GM13976 (cell line): ENCODE measurements at regions not wholly inside any gene's neighbourhood (a gene's known extent, or its start where the extent isn't known, plus 50 kb on each side); places are given as distances from the start of the nearest gene placed in this dataset.

Source experiments
- DNase-seq: peaks from one replicate; pipeline ENCODE4 v3.0.0; 2012; ENCODE audit warnings: low spot score
- CTCF ChIP-seq: IDR thresholded peaks from 2 replicates; pipeline ENCODE4 v1.5.1; 2012; ENCODE audit warnings: borderline replicate concordance, mild to moderate bottlenecking; ENCODE audit not compliant: insufficient read depth; ENCODE audit errors: extremely low read depth, missing control alignments, control extremely low read depth
- in situ Hi-C: fragments of 300-500 bp; cut with MboI; formaldehyde crosslinking; loops from one replicate; pipeline ENCODE4 v1.12.0; 2022; ENCODE audit warnings: low sequenced_read_pairs, mixed read lengths, inconsistent platforms; ENCODE audit not compliant: unreplicated experiment

- DNase-seq: no peak
- in situ Hi-C loops: no loop called here
- TF ChIP-seq CTCF: no peak
Observed at GRCh38 chr2:38495880-38496279, 106.8 kb downstream of the HNRNPLL start.

GRCh38 chr2:38494394-38494793, 108.3 kb downstream of the HNRNPLL start:
- in situ Hi-C loops: no loop called here
- no peak for TF ChIP-seq CTCF
- no peak for DNase-seq

- no peak for DNase-seq
- no peak for TF ChIP-seq CTCF
- in situ Hi-C loops: no loop called here
Observed at GRCh38 chr2:38492042-38492615, 110.6 kb downstream of the HNRNPLL start.

GRCh38 chr2:38491436-38491835, 111.3 kb downstream of the HNRNPLL start:
- in situ Hi-C loops: no loop called here
- no peak for DNase-seq
- no peak for TF ChIP-seq CTCF

- DNase-seq: no peak
- TF ChIP-seq CTCF: no peak
- in situ Hi-C loops: no loop called here
Observed at GRCh38 chr2:38489846-38490245, 112.8 kb upstream of the ATL2 start.

- in situ Hi-C loops: no loop called here
- no peak for DNase-seq
- TF ChIP-seq CTCF: no peak
Observed at GRCh38 chr2:38487852-38488251, 110.8 kb upstream of the ATL2 start.
